K562 (cell line): ENCODE measurements at regions not wholly inside any gene's neighbourhood (a gene's known extent, or its start where the extent isn't known, plus 50 kb on each side); places are given as distances from the start of the nearest gene placed in this dataset.

Source experiments
- FOXK1 ChIP-seq: sonication (generic); formaldehyde crosslinking; IDR thresholded peaks from 2 replicates; pipeline ENCODE4 v1.8.0; 2022; ENCODE audit warnings: missing genetic modification reagents, mild to moderate bottlenecking, borderline replicate concordance
- TF ChIP-seq, protein P1 (sequence below), 3 experiments: IDR thresholded peaks in 2 of 3; conservative IDR thresholded peaks in 1 of 3; 2 replicates each; pipeline ENCODE4 v1.5.1; 2011 to 2012; ENCODE audit warnings: low read length in 3 of 3, mild to moderate bottlenecking in 3 of 3, control low read depth in 2 of 3, improper control_type of control experiment in 1 of 3, inconsistent platforms in 1 of 3, low read depth in 1 of 3, mixed read lengths in 1 of 3, moderate library complexity in 1 of 3; ENCODE audit not compliant: insufficient read depth in 2 of 3

DNA sequence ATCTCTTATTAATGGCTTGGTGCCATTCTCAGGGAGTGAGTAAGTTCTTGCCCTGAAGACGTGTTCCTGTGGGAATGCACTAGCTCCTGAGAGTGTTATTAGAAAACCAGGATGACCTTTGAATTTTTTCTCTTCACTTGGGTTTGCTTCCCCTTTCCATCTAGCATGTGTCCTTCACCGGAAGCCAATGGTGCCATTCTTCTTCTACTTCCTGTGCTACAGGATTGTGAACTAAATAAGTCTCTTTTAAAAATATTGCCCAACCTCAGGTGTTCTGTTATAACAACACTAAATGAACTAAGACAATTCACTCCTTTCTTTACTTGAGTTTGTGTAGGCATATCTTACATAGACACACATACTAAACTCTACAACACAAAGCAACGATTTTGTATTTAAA, 447.0 kb downstream of the SOX11 start:
- TF ChIP-seq, protein P1, sequence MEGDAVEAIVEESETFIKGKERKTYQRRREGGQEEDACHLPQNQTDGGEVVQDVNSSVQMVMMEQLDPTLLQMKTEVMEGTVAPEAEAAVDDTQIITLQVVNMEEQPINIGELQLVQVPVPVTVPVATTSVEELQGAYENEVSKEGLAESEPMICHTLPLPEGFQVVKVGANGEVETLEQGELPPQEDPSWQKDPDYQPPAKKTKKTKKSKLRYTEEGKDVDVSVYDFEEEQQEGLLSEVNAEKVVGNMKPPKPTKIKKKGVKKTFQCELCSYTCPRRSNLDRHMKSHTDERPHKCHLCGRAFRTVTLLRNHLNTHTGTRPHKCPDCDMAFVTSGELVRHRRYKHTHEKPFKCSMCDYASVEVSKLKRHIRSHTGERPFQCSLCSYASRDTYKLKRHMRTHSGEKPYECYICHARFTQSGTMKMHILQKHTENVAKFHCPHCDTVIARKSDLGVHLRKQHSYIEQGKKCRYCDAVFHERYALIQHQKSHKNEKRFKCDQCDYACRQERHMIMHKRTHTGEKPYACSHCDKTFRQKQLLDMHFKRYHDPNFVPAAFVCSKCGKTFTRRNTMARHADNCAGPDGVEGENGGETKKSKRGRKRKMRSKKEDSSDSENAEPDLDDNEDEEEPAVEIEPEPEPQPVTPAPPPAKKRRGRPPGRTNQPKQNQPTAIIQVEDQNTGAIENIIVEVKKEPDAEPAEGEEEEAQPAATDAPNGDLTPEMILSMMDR (IDR thresholded peaks at IDR 0.05 in 2 of 3, conservative IDR thresholded peaks at IDR 0.05 in 1 of 3; ENCODE audit: insufficient read depth in 2 of 3, low read depth in 1 of 3, low read length in 3 of 3): no peak
- TF ChIP-seq FOXK1: no peak
